NB4 (cell line): ENCODE measurements at regions not wholly inside any gene's neighbourhood (a gene's known extent, or its start where the extent isn't known, plus 50 kb on each side); places are given as distances from the start of the nearest gene placed in this dataset.
A peak's percentile ranks its signal among the peaks of the same experiment; 100 is the strongest.
"Not testable (repeated sequence)": the region's sequence is repeated elsewhere in the genome, so short reads cannot be mapped to it uniquely, and the experiment has no call there.

Source experiments
- DNase-seq: peaks from one replicate; pipeline ENCODE4 v3.0.0; 2010; ENCODE audit warnings: low read depth
- H3K4me3 ChIP-seq: one replicate; pipeline ENCODE4 v1.5.1; 2011; ENCODE audit warnings: mild to moderate bottlenecking, low read depth, low read length, moderate library complexity
- MYC ChIP-seq: IDR thresholded peaks from 2 replicates; pipeline ENCODE4 v1.6.1; 2011; ENCODE audit warnings: low read depth, low read length
- POLR2A ChIP-seq: IDR thresholded peaks from 2 replicates; pipeline ENCODE4 v1.6.1; 2011; ENCODE audit warnings: mild to moderate bottlenecking; ENCODE audit not compliant: insufficient read length; ENCODE audit errors: extremely low read depth
- TF ChIP-seq, protein P1 (sequence below): IDR thresholded peaks from 2 replicates; pipeline ENCODE4 v1.6.1; 2011; ENCODE audit warnings: low read depth, low read length
- TF ChIP-seq, protein P2 (sequence below): IDR thresholded peaks from one replicate; pipeline ENCODE4 v1.5.1; 2012; ENCODE audit warnings: low read depth, low read length

DNA sequence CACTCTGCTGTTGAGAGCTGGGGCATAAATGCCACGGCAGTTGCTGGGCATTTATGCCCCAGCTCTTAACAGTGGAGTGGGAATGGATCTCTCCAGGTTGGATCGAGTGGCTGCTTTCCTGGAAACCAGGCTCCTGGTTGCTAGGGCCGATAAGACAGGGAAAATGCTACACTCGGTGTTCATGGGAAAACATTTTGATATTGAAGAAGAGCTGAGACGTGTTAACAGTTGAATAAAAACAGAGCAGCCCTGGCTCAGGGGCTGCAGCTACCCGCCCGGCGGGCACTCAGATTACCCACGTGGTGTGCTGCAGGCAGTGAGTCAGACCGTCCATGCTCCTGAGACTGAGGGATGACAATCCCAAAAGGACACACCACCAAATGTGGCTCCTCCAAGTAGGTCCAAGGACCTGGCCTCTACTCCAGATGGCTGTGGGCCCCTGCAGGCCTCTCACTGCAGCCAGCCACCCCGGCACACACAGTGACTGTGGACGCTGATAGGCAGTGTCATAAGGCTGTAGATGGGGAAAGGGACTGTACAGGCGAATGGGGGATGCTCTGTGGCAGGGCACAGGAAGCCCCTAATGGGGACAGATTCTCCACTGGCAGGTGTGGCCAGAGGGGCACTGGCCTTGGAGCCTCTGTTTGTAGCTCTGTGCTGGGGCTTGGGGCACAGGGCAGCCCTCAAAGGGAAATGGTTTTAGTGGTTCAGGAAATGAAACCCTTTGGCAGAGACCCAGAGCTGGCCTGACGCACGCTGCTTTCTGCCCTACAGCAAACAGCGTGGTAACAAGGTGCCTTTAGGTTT is 237.8 kb downstream of the LY86 start:
- DNase-seq: peak; percentile 79
- TF ChIP-seq MYC: peak; percentile 45; the same call in 1 of the 2 replicates
- TF ChIP-seq, protein P1, sequence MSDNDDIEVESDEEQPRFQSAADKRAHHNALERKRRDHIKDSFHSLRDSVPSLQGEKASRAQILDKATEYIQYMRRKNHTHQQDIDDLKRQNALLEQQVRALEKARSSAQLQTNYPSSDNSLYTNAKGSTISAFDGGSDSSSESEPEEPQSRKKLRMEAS: no peak
- no peak overlapping the region for H3K4me3 ChIP-seq

DNA sequence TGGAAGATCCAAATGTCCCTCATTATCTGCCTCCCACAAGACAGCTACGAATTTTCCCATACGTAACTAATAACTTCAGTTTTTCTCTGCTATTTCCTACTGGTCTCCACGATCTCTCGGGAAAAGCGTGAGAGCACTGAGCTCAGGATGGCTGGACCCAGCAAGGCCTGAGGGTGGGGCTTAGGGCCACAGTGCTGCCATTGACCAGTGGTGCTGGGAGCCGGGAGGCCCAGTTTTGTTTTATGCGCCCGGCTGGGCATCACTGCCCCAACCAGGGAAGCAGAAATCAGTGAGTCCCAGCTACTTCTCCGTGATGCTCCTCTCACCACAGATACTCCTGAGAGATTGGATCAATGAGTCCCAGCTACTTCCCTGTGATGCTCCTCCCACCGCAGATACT is 238.4 kb downstream of the LY86 start:
- no peak for DNase-seq
- no peak overlapping the region for H3K4me3 ChIP-seq
- TF ChIP-seq, protein P2, sequence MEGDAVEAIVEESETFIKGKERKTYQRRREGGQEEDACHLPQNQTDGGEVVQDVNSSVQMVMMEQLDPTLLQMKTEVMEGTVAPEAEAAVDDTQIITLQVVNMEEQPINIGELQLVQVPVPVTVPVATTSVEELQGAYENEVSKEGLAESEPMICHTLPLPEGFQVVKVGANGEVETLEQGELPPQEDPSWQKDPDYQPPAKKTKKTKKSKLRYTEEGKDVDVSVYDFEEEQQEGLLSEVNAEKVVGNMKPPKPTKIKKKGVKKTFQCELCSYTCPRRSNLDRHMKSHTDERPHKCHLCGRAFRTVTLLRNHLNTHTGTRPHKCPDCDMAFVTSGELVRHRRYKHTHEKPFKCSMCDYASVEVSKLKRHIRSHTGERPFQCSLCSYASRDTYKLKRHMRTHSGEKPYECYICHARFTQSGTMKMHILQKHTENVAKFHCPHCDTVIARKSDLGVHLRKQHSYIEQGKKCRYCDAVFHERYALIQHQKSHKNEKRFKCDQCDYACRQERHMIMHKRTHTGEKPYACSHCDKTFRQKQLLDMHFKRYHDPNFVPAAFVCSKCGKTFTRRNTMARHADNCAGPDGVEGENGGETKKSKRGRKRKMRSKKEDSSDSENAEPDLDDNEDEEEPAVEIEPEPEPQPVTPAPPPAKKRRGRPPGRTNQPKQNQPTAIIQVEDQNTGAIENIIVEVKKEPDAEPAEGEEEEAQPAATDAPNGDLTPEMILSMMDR: no peak

DNA sequence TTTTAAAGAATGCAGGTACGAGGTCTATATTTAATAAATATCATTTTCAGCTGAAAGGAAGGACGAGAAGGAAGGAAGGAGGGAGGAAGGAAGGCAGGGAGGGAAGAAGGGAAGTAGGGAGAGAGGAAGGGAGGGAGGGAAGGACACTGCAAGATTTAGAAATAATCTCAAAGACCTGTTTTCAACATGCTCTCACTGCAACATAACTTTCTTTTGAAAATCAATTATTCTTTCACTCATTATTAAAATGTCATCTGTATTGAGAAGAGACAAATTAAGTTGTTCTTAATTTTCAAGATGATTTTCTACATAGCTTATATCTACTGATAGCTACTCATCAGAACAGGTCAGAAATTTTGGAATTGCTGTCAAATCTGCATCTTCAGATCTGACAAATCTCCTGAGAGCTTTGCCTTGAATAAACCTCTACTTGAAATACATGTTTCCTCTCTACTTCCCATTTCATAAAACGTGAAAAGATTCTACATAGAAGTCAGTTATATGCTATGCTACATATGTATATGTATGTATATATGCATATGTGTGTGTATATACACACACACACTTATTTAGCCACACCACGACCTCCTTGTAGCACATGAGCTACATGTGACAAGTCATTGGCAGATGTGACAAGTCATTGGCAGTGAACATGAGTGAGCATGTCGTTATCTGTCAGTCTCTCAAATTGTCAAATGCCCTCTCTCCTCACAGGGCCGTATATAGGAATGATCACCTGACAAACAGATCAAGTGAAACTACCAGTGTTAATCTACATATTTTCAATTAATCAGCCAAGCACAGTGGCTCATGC is 241.6 kb downstream of the LY86 start:
- no peak for DNase-seq
- TF ChIP-seq, protein P1: no peak
- TF ChIP-seq, protein P2: no peak
- no peak for TF ChIP-seq MYC
- TF ChIP-seq POLR2A: no peak
- no peak overlapping the region for H3K4me3 ChIP-seq

DNA sequence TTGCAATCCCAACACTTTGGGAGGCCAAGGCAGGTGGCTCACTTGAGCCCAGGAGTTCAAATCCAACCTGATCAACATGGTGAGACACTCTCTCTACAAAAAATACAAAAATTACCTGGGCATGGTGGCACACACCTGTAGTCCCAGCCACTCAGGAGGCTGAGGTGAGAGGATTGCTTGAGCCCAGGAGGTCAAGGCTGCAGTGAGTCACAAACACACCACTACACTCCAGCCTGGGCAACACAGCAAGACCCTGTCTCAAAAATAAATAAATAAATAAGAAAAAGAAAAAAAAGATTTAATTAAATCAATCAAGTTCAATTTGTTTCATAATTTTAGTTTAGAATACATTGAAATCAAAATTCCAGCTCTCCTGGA is 242.2 kb downstream of the LY86 start:
- not testable (repeated sequence) for H3K4me3 ChIP-seq, DNase-seq

DNA sequence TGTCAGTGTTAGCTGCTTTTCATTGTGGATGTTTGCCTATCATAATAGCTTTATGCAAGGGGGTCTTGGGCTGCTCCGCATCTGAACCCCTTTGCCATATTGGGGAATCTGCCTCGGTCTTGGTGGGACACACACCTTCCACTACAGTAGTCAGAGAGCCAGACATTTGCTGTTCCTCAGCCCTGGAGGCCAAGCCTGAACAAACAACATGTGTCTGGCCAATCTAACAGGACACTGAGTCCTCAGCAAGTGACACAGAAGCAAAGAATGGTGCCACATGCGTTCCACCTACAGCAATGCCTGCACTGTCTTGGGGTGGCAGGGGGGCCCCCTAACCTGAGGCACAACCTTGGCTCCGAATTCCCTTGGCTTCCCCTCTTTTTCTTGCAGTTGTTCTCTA is 243.9 kb downstream of the LY86 start:
- no peak overlapping the region for H3K4me3 ChIP-seq
- TF ChIP-seq, protein P1: no peak
- TF ChIP-seq, protein P2: no peak
- TF ChIP-seq MYC (no peak), POLR2A (no peak)
- DNase-seq: no peak

DNA sequence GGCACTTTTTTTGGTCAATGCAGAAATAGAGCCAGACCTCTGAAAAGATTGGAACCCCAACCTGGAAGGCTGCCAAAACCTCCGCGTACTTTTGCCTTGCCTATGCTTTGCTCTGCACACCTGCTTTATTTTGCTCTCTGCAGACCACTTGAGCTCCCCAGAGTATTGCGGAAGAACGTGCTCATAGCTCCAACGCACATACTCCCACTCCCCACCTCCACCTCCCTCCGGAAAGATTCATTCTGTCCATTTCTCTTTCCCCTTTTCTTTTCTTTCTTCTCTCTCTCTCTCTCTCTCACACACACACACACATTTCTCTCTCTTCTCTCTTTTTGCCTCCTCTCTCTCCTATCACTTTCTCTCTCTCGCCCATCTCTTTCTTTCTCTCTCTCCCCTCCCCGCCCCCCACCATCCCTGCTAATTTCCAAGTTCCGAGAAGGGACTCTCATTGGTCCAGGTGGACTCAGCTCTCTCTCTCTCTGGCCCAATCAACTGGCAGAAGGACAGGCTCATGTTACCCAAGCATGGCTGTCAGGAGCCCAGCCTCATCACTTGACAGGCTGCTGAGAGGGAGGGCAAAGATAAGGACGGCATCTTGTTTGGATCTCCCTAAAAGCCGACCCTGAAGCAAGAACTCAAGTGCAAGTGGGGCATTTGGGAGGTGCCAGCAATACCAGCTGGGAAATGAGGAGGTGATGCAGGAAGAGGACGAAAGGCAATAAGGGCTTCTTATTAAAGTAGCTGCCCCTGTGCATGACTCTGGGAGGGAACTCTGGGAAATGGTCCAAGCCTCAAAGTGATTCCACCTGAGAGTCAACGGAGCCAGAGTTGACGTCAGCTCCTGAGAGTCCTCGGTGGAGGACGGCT is 246.1 kb downstream of the LY86 start:
- TF ChIP-seq, protein P1: no peak
- no peak for TF ChIP-seq POLR2A
- TF ChIP-seq, protein P2: no peak
- no peak for TF ChIP-seq MYC
- peak; percentile 73 for DNase-seq
- no peak overlapping the region for H3K4me3 ChIP-seq
